K562 (cell line): ENCODE measurements at regions not wholly inside any gene's neighbourhood (a gene's known extent, or its start where the extent isn't known, plus 50 kb on each side); places are given as distances from the start of the nearest gene placed in this dataset.

Source experiments
- HOMEZ ChIP-seq: fragments of 250-450 bp; sonication (Bioruptor Pico); IDR thresholded peaks from 2 replicates; pipeline ENCODE4 v1.4.0; 2020; ENCODE audit warnings: mild to moderate bottlenecking, moderate library complexity
- NFIC ChIP-seq: fragments of 450-650 bp; IDR thresholded peaks from 2 replicates; pipeline ENCODE4 v1.6.1; 2017; ENCODE audit warnings: mild to moderate bottlenecking, inconsistent platforms

- TF ChIP-seq HOMEZ (no peak), NFIC (no peak)
Measured at GRCh38 chr21:38121888-38122720, 134.7 kb upstream of the KCNJ15 start.
